CD4-positive, alpha-beta T cell (primary cell): ENCODE measurements at regions not wholly inside any gene's neighbourhood (a gene's known extent, or its start where the extent isn't known, plus 50 kb on each side); places are given as distances from the start of the nearest gene placed in this dataset.
"Not testable (repeated sequence)": the region's sequence is repeated elsewhere in the genome, so short reads cannot be mapped to it uniquely, and the experiment has no call there.

Experiments
- ATAC-seq: fragments of 200-7000 bp; cut with Tn5 transposase; one replicate; pipeline ENCODE4 v1.10.0; 2022; ENCODE audit warnings: mild to moderate bottlenecking; ENCODE audit not compliant: poor library complexity
- CTCF ChIA-PET: fragments of 350-600 bp; sonication (Branson Sonifier 250); formaldehyde crosslinking; loops from one replicate; lab custom pipeline; 2021; ENCODE audit warnings: antibody characterized with exemption, inconsistent platforms; lab: Charles Lee
- POLR2A ChIA-PET: fragments of 350-600 bp; sonication (Branson Sonifier 250); formaldehyde crosslinking; loops from one replicate; lab custom pipeline; 2021; ENCODE audit warnings: antibody characterized with exemption, inconsistent platforms; lab: Charles Lee
- DNase-seq, 14 experiments: peaks; one replicate each; pipeline ENCODE4 v3.0.0-alpha.2; 2013 to 2020; ENCODE audit warnings: mixed read lengths in 2 of 14
- H3K27ac ChIP-seq, 2 donors: one replicate each; pipeline versions ENCODE4 v1.5.1 to v1.7.0; 2013; ENCODE audit warnings: low read length in 2 of 2, low read depth in 1 of 2, mild to moderate bottlenecking in 1 of 2
- H3K27me3 ChIP-seq, 2 experiments: 1 replicate in 1 of 2; 2 replicates in 1 of 2; pipeline versions ENCODE4 v1.6.1 to v1.7.0; 2013; ENCODE audit warnings: low read length in 2 of 2, control low read depth in 1 of 2, mild to moderate bottlenecking in 1 of 2, moderate library complexity in 1 of 2; ENCODE audit not compliant: insufficient read depth in 2 of 2, control insufficient read depth in 1 of 2
- H3K36me3 ChIP-seq: one replicate; pipeline ENCODE4 v1.6.1; 2013; ENCODE audit warnings: low read length, control low read depth; ENCODE audit not compliant: insufficient read depth
- H3K4me1 ChIP-seq: one replicate; pipeline ENCODE4 v1.6.1; 2013; ENCODE audit warnings: low read length, control low read depth; ENCODE audit not compliant: insufficient read depth
- H3K4me3 ChIP-seq: one replicate; pipeline ENCODE4 v1.5.1; 2013; ENCODE audit warnings: mild to moderate bottlenecking, low read length, moderate library complexity
- H3K9me3 ChIP-seq, 2 experiments: 1 replicate in 1 of 2; 2 replicates in 1 of 2; pipeline versions ENCODE4 v1.6.1 to v1.7.0; 2013; ENCODE audit warnings: low read length in 2 of 2, mild to moderate bottlenecking in 2 of 2, control low read depth in 1 of 2, moderate library complexity in 1 of 2; ENCODE audit not compliant: control insufficient read depth in 1 of 2, insufficient read depth in 1 of 2
- H3K27ac Mint-ChIP-seq: one replicate; pipeline ENCODE4 v1.8.0; 2020; ENCODE audit warnings: mixed read lengths
- H3K27me3 Mint-ChIP-seq: one replicate; pipeline ENCODE4 v1.8.0; 2021; ENCODE audit warnings: mixed read lengths
- H3K36me3 Mint-ChIP-seq: one replicate; pipeline ENCODE4 v1.8.0; 2021; ENCODE audit warnings: low read depth, mixed read lengths
- H3K4me1 Mint-ChIP-seq: one replicate; pipeline ENCODE4 v1.8.0; 2021; ENCODE audit warnings: low read depth, mixed read lengths
- H3K4me3 Mint-ChIP-seq: one replicate; pipeline ENCODE4 v1.8.0; 2020; ENCODE audit warnings: mild to moderate bottlenecking, mixed read lengths
- H3K9me3 Mint-ChIP-seq: one replicate; pipeline ENCODE4 v1.8.0; 2020; ENCODE audit warnings: mixed read lengths
- intact Hi-C, 2 experiments: fragments of 100-400 bp; cut with DNase I in 1 of 2; cut with micrococcal nuclease in 1 of 2; formaldehyde crosslinking; loops; one replicate each; pipeline versions ENCODE4 v1.15.1 to v1.9.0; 2023 to 2025; cut with DNase I, micrococcal nuclease
- TF ChIP-seq, protein P1 (sequence below): fragments of 200-600 bp; IDR thresholded peaks from one replicate; pipeline ENCODE4 v1.8.0; 2022; ENCODE audit warnings: antibody characterized with exemption, mild to moderate bottlenecking

DNA sequence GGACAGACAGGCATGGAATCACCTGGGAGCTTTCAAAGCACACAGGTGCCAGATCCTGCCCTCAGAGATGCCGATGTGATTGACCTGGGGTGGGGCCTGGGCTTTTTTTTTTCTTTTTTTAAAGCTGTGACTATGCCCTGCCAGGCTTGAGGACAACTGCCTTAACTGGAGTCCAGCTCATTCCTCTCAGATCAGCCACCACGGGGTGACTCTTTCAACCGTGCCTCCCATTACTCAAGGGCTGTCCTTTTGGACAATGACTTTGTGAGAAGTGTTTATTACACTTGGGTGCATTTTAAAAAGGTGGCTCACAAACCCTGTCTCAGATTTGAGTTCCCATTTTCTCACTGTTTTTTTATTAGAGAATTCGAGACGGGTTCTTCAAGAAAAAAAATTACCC is 57.1 kb upstream of the RALY start:
- Histone ChIP-seq H3K4me3 (no peak overlapping the region), H3K27me3 (no peaks in the 10 kb centered on the region), H3K27ac (no peak overlapping the region), H3K36me3 (no peaks in the 10 kb centered on the region), H3K4me1 (peaks cover 2% of the 10 kb centered on the region), H3K9me3 (no peaks in the 10 kb centered on the region)
- DNase-seq (no peak), ATAC-seq (no peak)
- Mint-ChIP-seq H3K4me1 (no peaks in the 10 kb centered on the region), H3K4me3 (no peak overlapping the region), H3K27me3 (no peaks in the 10 kb centered on the region), H3K36me3 (no peaks in the 10 kb centered on the region), H3K27ac (no peak overlapping the region), H3K9me3 (no peaks in the 10 kb centered on the region)
- ChIA-PET CTCF (no interaction called here), POLR2A (no interaction called here)
- intact Hi-C loops = no loop called here
- TF ChIP-seq, protein P1, sequence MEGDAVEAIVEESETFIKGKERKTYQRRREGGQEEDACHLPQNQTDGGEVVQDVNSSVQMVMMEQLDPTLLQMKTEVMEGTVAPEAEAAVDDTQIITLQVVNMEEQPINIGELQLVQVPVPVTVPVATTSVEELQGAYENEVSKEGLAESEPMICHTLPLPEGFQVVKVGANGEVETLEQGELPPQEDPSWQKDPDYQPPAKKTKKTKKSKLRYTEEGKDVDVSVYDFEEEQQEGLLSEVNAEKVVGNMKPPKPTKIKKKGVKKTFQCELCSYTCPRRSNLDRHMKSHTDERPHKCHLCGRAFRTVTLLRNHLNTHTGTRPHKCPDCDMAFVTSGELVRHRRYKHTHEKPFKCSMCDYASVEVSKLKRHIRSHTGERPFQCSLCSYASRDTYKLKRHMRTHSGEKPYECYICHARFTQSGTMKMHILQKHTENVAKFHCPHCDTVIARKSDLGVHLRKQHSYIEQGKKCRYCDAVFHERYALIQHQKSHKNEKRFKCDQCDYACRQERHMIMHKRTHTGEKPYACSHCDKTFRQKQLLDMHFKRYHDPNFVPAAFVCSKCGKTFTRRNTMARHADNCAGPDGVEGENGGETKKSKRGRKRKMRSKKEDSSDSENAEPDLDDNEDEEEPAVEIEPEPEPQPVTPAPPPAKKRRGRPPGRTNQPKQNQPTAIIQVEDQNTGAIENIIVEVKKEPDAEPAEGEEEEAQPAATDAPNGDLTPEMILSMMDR = no peak

DNA sequence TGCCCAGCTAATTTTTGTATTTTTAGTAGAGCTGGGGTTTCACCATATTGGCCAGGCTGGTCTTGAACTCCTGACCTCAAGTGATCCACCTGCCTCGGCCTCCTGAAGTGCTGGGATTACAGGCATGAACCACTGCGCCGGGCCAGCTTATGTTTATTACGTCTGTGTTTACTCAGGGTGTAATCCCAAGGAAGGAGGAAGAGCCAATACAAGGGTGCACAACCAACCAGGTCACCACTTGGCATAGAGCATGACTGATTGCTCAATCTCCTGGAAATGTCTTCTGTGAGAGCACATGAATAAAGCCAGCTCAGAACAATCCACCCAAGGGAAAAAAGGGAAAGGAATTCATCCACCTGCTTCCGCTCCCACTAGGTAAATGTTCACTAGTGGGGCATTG is 54.7 kb upstream of the RALY start:
- H3K4me3 ChIP-seq, CTCF ChIA-PET: not testable (repeated sequence)

DNA sequence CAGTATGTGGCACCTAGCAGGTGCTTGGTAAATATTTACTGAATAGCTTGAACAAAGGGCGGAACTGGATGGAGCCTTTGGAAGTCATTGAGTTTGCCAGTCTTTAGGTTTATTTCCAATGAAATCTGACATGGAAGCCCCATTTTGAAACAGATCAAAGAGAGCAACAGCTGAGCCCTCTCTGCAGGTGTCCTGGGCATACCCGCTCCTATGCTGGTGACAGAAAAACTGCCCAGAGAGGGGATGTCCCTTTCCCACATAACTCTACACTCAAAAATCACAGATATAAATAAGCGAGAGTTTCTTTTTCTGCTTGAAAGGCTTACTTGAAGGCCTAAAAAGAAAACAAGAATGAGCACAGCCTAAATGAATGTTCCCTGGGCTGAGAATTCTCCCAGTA is 53.0 kb upstream of the RALY start:
- Histone ChIP-seq H3K27ac (no peak overlapping the region), H3K27me3 (no peaks in the 10 kb centered on the region), H3K9me3 (no peaks in the 10 kb centered on the region), H3K4me1 (no peaks in the 10 kb centered on the region), H3K4me3 (no peak overlapping the region), H3K36me3 (no peaks in the 10 kb centered on the region)
- Mint-ChIP-seq H3K27me3 (no peaks in the 10 kb centered on the region), H3K9me3 (no peaks in the 10 kb centered on the region), H3K4me3 (no peak overlapping the region), H3K27ac (no peak overlapping the region), H3K36me3 (no peaks in the 10 kb centered on the region), H3K4me1 (no peaks in the 10 kb centered on the region)
- TF ChIP-seq, protein P1 = no peak
- intact Hi-C loops = no loop called here
- ATAC-seq (no peak), DNase-seq (no peak)
- ChIA-PET POLR2A (no interaction called here), CTCF (no interaction called here)

More for the DNA sequence above, 54.7 kb upstream of the RALY start:
- H3K4me1 Mint-ChIP-seq, H3K9me3 ChIP-seq, H3K9me3 Mint-ChIP-seq, H3K36me3 ChIP-seq, POLR2A ChIA-PET, H3K27ac Mint-ChIP-seq, H3K27me3 ChIP-seq, DNase-seq, H3K36me3 Mint-ChIP-seq, H3K27me3 Mint-ChIP-seq, intact Hi-C loops, H3K4me3 Mint-ChIP-seq, H3K27ac ChIP-seq, ATAC-seq, H3K4me1 ChIP-seq: not testable (repeated sequence)
